Transverse colon (tissue), 4 donors: ENCODE measurements at regions not wholly inside any gene's neighbourhood (a gene's known extent, or its start where the extent isn't known, plus 50 kb on each side); places are given as distances from the start of the nearest gene placed in this dataset.

ENCODE experiments used
- DNase-seq: peaks from one replicate; pipeline ENCODE4 v3.0.0-alpha.2; 2019
- H3K27ac ChIP-seq, 4 donors: fragments of 200-600 bp; sonication (generic); 2 replicates each; pipeline ENCODE4 v1.5.1; 2016 to 2018; ENCODE audit warnings: inconsistent platforms in 4 of 4
- H3K27me3 ChIP-seq: fragments of 200-600 bp; sonication (generic); 2 replicates; pipeline ENCODE4 v1.5.1; 2017; ENCODE audit warnings: inconsistent platforms
- H3K36me3 ChIP-seq, 4 donors: fragments of 200-600 bp; sonication (generic); 2 replicates each; pipeline ENCODE4 v1.5.1; 2017 to 2019; ENCODE audit warnings: inconsistent platforms in 4 of 4
- H3K4me1 ChIP-seq, 4 donors: fragments of 200-600 bp; sonication (generic); 2 replicates each; pipeline ENCODE4 v1.5.1; 2017 to 2020; ENCODE audit warnings: inconsistent platforms in 4 of 4
- H3K4me3 ChIP-seq, 4 donors: fragments of 200-600 bp; sonication (generic); 1 replicate in 1 of 4; 2 replicates in 3 of 4; pipeline versions ENCODE4 v1.5.1 to v1.6.1; 2017 to 2019; ENCODE audit warnings: inconsistent platforms in 4 of 4
- H3K9me3 ChIP-seq, 2 donors: fragments of 200-600 bp; sonication (generic); 2 replicates each; pipeline ENCODE4 v1.5.1; 2017 to 2019; ENCODE audit warnings: inconsistent platforms in 2 of 2
- EP300 ChIP-seq: sonication (generic); formaldehyde crosslinking; IDR thresholded peaks from one replicate; pipeline ENCODE4 v1.6.1; 2017; ENCODE audit warnings: antibody characterized with exemption, low read depth
- POLR2A ChIP-seq: fragments of 450-650 bp; IDR thresholded peaks from one replicate; pipeline ENCODE4 v1.6.1; 2016; ENCODE audit warnings: antibody characterized with exemption, mild to moderate bottlenecking, moderate library complexity
- POLR2AphosphoS5 ChIP-seq, 3 donors: sonication (generic); formaldehyde crosslinking; IDR thresholded peaks; one replicate each; pipeline ENCODE4 v1.6.1; 2016; ENCODE audit warnings: antibody characterized with exemption in 3 of 3
- WGBS, 2 donors: methylation state at CpG; one replicate each; pipeline ENCODE4 v1.1.5; 2018; ENCODE audit warnings: low coverage in 1 of 2; 5-methylcytosine and 5-hydroxymethylcytosine counted together
- in situ Hi-C, 4 donors: fragments of 200-750 bp; cut with MboI; loops; one replicate each; pipeline versions ENCODE4 v1.15.0 to v1.15.1; 2017; ENCODE audit warnings: low sequenced_read_pairs in 3 of 4, low pct_ligation_motif_present in 1 of 4, low pct_unique_long_range_greater_than_20kb in 1 of 4
- intact Hi-C: fragments of 100-400 bp; cut with DNase I; formaldehyde crosslinking; loops from one replicate; pipeline ENCODE4 v1.15.1; 2023; ENCODE audit warnings: low total_unique reads
- TF ChIP-seq, protein P1 (sequence below), 5 experiments: fragments of 200-600 bp in 3 of 5; fragments of 450-650 bp in 2 of 5; sonication (generic) in 3 of 5; IDR thresholded peaks; 1 replicate in 2 of 5; 2 replicates in 3 of 5; pipeline ENCODE4 v1.5.1; 2016 to 2017; ENCODE audit warnings: antibody characterized with exemption in 5 of 5, inconsistent platforms in 3 of 5, mild to moderate bottlenecking in 2 of 5, moderate library complexity in 1 of 5

DNA sequence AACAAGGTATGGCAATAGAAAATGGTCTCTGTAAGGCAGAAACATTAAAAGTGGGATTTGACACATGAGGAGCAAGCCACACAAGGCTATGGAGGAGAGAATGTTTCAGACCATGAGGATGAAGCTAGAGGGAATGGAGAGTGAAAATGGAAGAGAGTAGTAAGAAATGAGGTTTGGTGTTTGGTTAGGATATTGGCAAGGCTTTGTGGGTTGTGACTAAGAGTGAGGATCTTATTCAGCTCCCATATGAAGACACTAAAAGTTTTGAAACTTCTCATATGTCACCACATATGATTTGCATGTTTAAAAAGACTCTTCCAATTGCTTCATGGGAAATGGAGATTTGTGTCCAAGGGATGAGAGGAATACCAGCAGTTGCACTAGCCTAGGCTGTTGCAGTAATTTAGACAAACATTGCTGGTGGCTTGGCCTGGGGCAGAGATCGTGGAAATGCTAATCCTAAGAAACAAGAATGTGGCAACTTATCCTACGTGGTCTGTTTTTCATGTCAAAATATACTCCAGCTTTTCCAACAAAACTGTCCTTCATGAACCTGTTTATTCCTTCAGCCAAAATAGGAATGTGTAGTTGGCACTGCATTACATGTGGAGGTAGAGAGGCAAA is 749.0 kb downstream of the PDCD6IP start:
- Histone ChIP-seq H3K27me3 (no peaks in the 10 kb centered on the region), H3K4me1 (no peaks in the 10 kb centered on the region), H3K9me3 (no peaks in the 10 kb centered on the region), H3K36me3 (no peaks in the 10 kb centered on the region), H3K4me3 (no peak overlapping the region), H3K27ac (no peak overlapping the region)
- WGBS, 2 donors = 79 to 84% methylated on average over 2 of the region's 2 CpGs
- TF ChIP-seq, protein P1, sequence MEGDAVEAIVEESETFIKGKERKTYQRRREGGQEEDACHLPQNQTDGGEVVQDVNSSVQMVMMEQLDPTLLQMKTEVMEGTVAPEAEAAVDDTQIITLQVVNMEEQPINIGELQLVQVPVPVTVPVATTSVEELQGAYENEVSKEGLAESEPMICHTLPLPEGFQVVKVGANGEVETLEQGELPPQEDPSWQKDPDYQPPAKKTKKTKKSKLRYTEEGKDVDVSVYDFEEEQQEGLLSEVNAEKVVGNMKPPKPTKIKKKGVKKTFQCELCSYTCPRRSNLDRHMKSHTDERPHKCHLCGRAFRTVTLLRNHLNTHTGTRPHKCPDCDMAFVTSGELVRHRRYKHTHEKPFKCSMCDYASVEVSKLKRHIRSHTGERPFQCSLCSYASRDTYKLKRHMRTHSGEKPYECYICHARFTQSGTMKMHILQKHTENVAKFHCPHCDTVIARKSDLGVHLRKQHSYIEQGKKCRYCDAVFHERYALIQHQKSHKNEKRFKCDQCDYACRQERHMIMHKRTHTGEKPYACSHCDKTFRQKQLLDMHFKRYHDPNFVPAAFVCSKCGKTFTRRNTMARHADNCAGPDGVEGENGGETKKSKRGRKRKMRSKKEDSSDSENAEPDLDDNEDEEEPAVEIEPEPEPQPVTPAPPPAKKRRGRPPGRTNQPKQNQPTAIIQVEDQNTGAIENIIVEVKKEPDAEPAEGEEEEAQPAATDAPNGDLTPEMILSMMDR (IDR thresholded peaks at IDR 0.05) = no peak
- no peak for TF ChIP-seq POLR2AphosphoS5 (IDR thresholded peaks at IDR 0.05)
- no peak for TF ChIP-seq EP300
- no peak for TF ChIP-seq POLR2A
- no peak for DNase-seq
- in situ Hi-C loops (no loop called here), intact Hi-C loops (no loop called here)

GRCh38 chr3:34567266-34567665 is 768.8 kb downstream of the PDCD6IP start:
- 70 to 74% methylated on average over 1 of the region's 1 CpG for WGBS, 2 donors
- DNase-seq = no peak
- no peaks in the 10 kb centered on the region for H3K36me3 ChIP-seq
- no peak overlapping the region for H3K4me3 ChIP-seq
- no peak overlapping the region for H3K27ac ChIP-seq
- in situ Hi-C loops = no loop called here
- no peaks in the 10 kb centered on the region for H3K27me3 ChIP-seq
- no peaks in the 10 kb centered on the region for H3K9me3 ChIP-seq
- H3K4me1 ChIP-seq = no peaks in the 10 kb centered on the region
- intact Hi-C loops = no loop called here
- TF ChIP-seq POLR2AphosphoS5 (IDR thresholded peaks at IDR 0.05) (no peak), POLR2A (no peak)
- TF ChIP-seq, protein P1 (IDR thresholded peaks at IDR 0.05) = no peak

- Histone ChIP-seq H3K36me3 (no peaks in the 10 kb centered on the region), H3K4me1 (no peaks in the 10 kb centered on the region), H3K27ac (no peak overlapping the region), H3K9me3 (no peaks in the 10 kb centered on the region), H3K27me3 (no peaks in the 10 kb centered on the region), H3K4me3 (no peak overlapping the region)
- in situ Hi-C loops = no loop called here
- DNase-seq = no peak
- WGBS, 2 donors = 76 to 100% methylated on average over 1 to 4 of the region's 4 CpGs
- TF ChIP-seq, protein P1 (IDR thresholded peaks at IDR 0.05) = no peak
- TF ChIP-seq POLR2AphosphoS5 (IDR thresholded peaks at IDR 0.05) = no peak
- TF ChIP-seq EP300 = no peak
- no peak for TF ChIP-seq POLR2A
- intact Hi-C loops = no loop called here
Measured at GRCh38 chr3:34568766-34569165, 770.3 kb downstream of the PDCD6IP start.

DNA sequence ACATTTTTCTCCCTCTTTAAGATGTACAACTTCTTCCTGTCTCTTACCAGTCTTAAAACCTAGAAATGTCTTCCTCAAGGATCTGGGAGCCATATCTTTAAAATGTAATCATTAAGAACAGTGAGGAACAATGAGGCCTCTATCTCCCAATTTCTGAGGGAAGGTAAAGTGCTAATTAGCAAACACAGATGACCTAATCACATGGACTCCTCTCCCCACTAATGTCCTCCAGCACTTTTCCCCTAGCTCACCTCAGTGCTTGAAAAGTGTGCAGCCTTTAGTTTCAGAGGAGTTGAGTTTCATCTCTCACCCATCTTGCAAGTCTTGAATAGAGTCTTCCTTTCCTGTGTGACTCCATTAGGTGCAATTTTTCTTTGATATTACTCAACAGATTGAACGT is 771.0 kb downstream of the PDCD6IP start:
- no peak overlapping the region for H3K27ac ChIP-seq
- no peak overlapping the region for H3K4me3 ChIP-seq
- no peaks in the 10 kb centered on the region for H3K36me3 ChIP-seq
- no peaks in the 10 kb centered on the region for H3K9me3 ChIP-seq
- no peak for DNase-seq
- H3K27me3 ChIP-seq = no peaks in the 10 kb centered on the region
- WGBS, 2 donors = 36 to 44% methylated on average over 1 of the region's 1 CpG
- in situ Hi-C loops (no loop called here), intact Hi-C loops (no loop called here)
- no peaks in the 10 kb centered on the region for H3K4me1 ChIP-seq
- no peak for TF ChIP-seq POLR2A
- TF ChIP-seq, protein P1 (IDR thresholded peaks at IDR 0.05) = no peak
- TF ChIP-seq EP300 = no peak
- no peak for TF ChIP-seq POLR2AphosphoS5 (IDR thresholded peaks at IDR 0.05)
